ENCODE measurements at regions not wholly inside any gene's neighbourhood (a gene's known extent, or its start where the extent isn't known, plus 50 kb on each side); places are given as distances from the start of the nearest gene placed in this dataset.

DNA sequence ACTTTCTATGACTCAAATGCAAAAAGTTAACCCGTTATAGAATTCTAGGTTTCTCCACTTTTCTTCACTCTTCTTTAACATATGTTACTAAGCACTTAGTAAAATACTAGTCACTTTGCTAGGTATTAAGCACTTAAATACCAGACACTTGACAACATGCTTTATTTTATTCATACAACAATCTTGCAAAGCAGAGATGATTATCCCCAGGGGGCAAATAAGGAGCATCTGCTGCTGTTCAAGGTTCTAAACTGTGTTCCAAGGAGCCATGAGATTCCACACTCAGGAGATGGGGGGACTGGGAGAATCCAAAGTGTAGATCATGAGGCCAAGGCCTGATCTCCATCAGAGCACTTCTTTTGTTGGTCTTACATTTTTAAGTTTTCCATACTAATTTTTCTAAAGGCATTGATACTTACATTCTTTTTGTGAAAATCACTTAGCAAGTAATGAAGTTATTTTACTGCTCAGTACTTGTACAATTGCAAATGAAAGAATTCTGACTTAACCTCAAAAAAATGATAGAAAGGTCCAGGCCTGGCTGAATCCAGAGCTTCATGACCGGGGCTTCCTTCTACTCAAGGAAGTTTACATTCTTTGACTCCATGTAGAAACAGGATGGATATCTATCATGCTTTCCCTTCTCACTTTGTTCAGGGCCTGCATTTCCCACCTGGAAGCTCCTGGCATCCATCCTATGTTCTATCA, 504.4 kb upstream of the WWC1 start:
- no peak overlapping the region for H3K4me3 ChIP-seq
- no peaks in the 10 kb centered on the region for H3K9me2 ChIP-seq (replicated peaks; ENCODE audit: insufficient read depth)
- H2AFZ ChIP-seq: no peak overlapping the region
- no peaks in the 10 kb centered on the region for H3K36me3 ChIP-seq (replicated peaks; ENCODE audit: insufficient read depth, low read depth)
- no peaks in the 10 kb centered on the region for H3K9me3 ChIP-seq (ENCODE audit: low read depth)
- TF ChIP-seq EZH2phosphoT487 (IDR thresholded peaks at IDR 0.05; ENCODE audit: low read depth, severe bottlenecking, unreplicated experiment): no peak
- TF ChIP-seq, protein P1, sequence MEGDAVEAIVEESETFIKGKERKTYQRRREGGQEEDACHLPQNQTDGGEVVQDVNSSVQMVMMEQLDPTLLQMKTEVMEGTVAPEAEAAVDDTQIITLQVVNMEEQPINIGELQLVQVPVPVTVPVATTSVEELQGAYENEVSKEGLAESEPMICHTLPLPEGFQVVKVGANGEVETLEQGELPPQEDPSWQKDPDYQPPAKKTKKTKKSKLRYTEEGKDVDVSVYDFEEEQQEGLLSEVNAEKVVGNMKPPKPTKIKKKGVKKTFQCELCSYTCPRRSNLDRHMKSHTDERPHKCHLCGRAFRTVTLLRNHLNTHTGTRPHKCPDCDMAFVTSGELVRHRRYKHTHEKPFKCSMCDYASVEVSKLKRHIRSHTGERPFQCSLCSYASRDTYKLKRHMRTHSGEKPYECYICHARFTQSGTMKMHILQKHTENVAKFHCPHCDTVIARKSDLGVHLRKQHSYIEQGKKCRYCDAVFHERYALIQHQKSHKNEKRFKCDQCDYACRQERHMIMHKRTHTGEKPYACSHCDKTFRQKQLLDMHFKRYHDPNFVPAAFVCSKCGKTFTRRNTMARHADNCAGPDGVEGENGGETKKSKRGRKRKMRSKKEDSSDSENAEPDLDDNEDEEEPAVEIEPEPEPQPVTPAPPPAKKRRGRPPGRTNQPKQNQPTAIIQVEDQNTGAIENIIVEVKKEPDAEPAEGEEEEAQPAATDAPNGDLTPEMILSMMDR (IDR thresholded peaks at IDR 0.05; ENCODE audit: poor library complexity): no peak
- TF ChIP-seq EZH2 (IDR thresholded peaks at IDR 0.05; ENCODE audit: borderline replicate concordance): no peak
- WGBS (ENCODE audit: low lambda C conversion rate, missing lambda C conversion rate): 94% methylated on average over 2 of the region's 2 CpGs
- no peaks in the 10 kb centered on the region for H3K27me3 ChIP-seq
- no peaks in the 10 kb centered on the region for H3K4me1 ChIP-seq (ENCODE audit: insufficient read depth)
- no peak overlapping the region for H3K27ac ChIP-seq
- no peak overlapping the region for H3K4me2 ChIP-seq
- no peaks in the 10 kb centered on the region for H3K79me2 ChIP-seq
- H4K20me1 ChIP-seq (ENCODE audit: insufficient read depth, poor library complexity, severe bottlenecking): no peaks in the 10 kb centered on the region
- no peak for DNase-seq (ENCODE audit: low spot score)

DNA sequence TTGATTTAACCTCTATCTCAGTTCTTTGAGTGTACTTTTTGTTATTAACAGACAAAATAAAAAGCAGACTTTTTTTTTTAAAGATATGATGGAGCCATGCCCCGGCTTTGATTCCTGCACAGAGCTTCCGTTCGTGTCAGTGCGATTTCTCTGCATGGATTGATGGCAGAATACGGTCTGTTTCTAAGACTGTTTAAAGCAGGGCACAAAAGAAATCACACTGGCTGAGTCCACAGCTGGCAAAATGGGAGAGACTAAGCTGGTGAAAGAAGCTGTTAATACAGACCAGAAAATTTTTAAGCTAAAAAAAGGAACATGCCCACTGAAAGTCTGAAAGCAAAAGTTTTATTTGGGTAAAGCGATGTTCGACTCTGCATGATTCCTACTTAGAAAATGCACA, 501.4 kb upstream of the WWC1 start:
- no peak for TF ChIP-seq EZH2phosphoT487 (IDR thresholded peaks at IDR 0.05; ENCODE audit: low read depth, severe bottlenecking, unreplicated experiment)
- no peak for TF ChIP-seq EZH2 (IDR thresholded peaks at IDR 0.05; ENCODE audit: borderline replicate concordance)
- TF ChIP-seq, protein P1 (IDR thresholded peaks at IDR 0.05; ENCODE audit: poor library complexity): no peak
- Histone ChIP-seq H3K4me1 (ENCODE audit: insufficient read depth) (no peaks in the 10 kb centered on the region), H4K20me1 (ENCODE audit: insufficient read depth, poor library complexity, severe bottlenecking) (no peaks in the 10 kb centered on the region), H3K4me3 (no peak overlapping the region), H3K27ac (no peak overlapping the region), H3K4me2 (no peak overlapping the region), H2AFZ (no peak overlapping the region), H3K9me3 (ENCODE audit: low read depth) (no peaks in the 10 kb centered on the region), H3K27me3 (no peaks in the 10 kb centered on the region), H3K9me2 (replicated peaks; ENCODE audit: insufficient read depth) (no peaks in the 10 kb centered on the region), H3K79me2 (no peaks in the 10 kb centered on the region), H3K36me3 (replicated peaks; ENCODE audit: insufficient read depth, low read depth) (no peaks in the 10 kb centered on the region)
- no peak for DNase-seq (ENCODE audit: low spot score)
- WGBS (ENCODE audit: low lambda C conversion rate, missing lambda C conversion rate): 96% methylated on average over 7 of the region's 7 CpGs

DNA sequence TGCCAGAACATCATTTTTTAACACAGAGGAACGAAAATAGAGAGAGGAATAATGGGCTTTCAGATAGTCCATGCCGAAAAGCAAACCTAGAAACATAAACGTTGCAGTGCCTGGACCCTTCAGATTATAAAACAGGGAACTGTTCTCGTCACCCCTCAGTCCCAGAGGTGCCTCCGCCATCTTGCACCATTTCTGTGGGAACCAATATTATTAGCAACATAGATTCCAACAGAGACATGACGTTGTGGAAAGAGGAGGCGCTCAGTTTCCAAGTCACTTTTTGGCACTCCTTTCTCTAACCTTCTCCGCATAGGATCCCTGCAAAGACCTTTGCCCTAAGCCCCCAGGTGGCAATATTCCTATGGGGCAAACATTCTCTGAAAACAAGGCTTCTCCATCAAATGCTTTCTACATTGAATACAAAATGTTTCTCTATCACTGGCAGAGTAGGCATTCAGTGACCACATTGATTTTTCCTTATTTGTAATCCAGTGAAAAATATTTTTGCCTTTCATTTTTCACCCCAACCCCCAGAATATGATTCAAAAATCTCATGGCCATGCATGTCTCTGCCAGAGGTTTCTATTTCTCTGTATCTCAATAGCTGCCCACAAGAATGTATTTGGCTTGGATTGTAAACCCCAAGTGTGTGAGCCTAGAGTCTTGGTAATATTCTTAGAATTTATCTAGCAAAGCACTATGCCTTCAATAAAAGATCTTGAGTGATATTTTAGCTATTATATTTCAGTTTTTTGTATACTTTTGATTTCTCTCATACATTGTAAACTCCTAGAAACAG, 500.8 kb upstream of the WWC1 start:
- no peaks in the 10 kb centered on the region for H3K79me2 ChIP-seq
- WGBS (ENCODE audit: low lambda C conversion rate, missing lambda C conversion rate): 89% methylated on average over 8 of the region's 8 CpGs
- no peaks in the 10 kb centered on the region for H3K9me2 ChIP-seq (replicated peaks; ENCODE audit: insufficient read depth)
- H3K9me3 ChIP-seq (ENCODE audit: low read depth): no peaks in the 10 kb centered on the region
- no peak for DNase-seq (ENCODE audit: low spot score)
- H3K36me3 ChIP-seq (replicated peaks; ENCODE audit: insufficient read depth, low read depth): no peaks in the 10 kb centered on the region
- TF ChIP-seq, protein P1 (IDR thresholded peaks at IDR 0.05; ENCODE audit: poor library complexity): no peak
- TF ChIP-seq EZH2phosphoT487 (IDR thresholded peaks at IDR 0.05; ENCODE audit: low read depth, severe bottlenecking, unreplicated experiment) (no peak), EZH2 (IDR thresholded peaks at IDR 0.05; ENCODE audit: borderline replicate concordance) (no peak)
- no peaks in the 10 kb centered on the region for H3K27me3 ChIP-seq
- H3K4me1 ChIP-seq (ENCODE audit: insufficient read depth): no peaks in the 10 kb centered on the region
- no peak overlapping the region for H3K4me3 ChIP-seq
- no peaks in the 10 kb centered on the region for H4K20me1 ChIP-seq (ENCODE audit: insufficient read depth, poor library complexity, severe bottlenecking)
- H3K4me2 ChIP-seq: no peak overlapping the region
- no peak overlapping the region for H3K27ac ChIP-seq
- no peak overlapping the region for H2AFZ ChIP-seq

Measured in hepatocyte (in vitro differentiated cells).